ENCODE measurements at regions not wholly inside any gene's neighbourhood (a gene's known extent, or its start where the extent isn't known, plus 50 kb on each side); places are given as distances from the start of the nearest gene placed in this dataset.
"Not testable (repeated sequence)": the region's sequence is repeated elsewhere in the genome, so short reads cannot be mapped to it uniquely, and the experiment has no call there.

DNA sequence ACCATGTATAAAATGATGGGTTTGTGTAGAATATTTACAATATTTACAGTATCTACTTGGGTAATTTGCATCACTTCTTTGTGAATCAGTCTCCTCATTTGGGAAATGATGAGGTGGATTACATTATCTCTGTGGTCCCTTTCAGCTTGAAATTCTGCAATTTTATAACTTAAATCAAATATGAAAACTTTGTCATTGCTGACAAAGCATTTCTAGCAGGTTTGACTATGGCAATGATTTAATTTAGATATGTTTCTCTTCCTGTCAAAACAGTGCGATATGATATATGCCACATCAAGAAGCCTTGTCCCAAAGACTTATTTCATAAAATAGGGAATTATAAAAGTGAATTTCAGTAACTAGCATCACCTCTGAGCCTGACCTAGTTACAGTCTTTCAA, 315.8 kb upstream of the MEIS2 start:
- no peak for TF ChIP-seq CTCF (IDR thresholded peaks at IDR 0.05; ENCODE audit: low read depth, low read length, missing control alignments)

DNA sequence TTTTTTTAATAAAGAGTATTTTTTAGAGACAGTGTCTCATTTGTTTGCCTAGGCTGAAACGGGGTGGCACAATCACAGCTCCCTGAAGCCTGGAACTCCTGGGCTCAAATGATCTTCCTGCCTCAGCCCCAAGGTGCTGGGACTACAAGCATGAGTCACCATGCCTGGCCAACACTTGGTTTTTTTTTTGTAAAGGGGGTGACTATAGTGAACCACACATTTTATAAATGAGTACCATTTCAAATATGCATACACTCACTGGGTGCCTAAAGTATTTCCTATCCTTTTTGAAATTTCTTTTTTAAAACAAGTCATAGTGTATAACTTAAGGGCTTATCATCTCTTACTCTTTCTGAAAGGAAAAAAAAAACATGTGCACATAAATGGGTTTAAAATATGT, 325.2 kb upstream of the MEIS2 start:
- H3K4me3 ChIP-seq (ENCODE audit: low read depth, low read length) = no peak overlapping the region
- H3K27me3 ChIP-seq (replicated peaks) = no peaks in the 10 kb centered on the region
- no peaks in the 10 kb centered on the region for H3K36me3 ChIP-seq (replicated peaks)
- no peak for TF ChIP-seq CTCF (IDR thresholded peaks at IDR 0.05; ENCODE audit: low read depth, low read length, missing control alignments)
- no peak overlapping the region for H3K27ac ChIP-seq
- no peak for DNase-seq
- in situ Hi-C loops (cut with HindIII; ENCODE audit: low pct_ligation_motif_present, low sequenced_read_pairs) = no loop called here

More for the DNA sequence above, 315.8 kb upstream of the MEIS2 start:
- no peak overlapping the region for H3K4me3 ChIP-seq (ENCODE audit: low read depth, low read length)
- in situ Hi-C loops (cut with HindIII; ENCODE audit: low pct_ligation_motif_present, low sequenced_read_pairs) = no loop called here
- no peak for DNase-seq
- no peaks in the 10 kb centered on the region for H3K27me3 ChIP-seq (replicated peaks)
- no peak overlapping the region for H3K27ac ChIP-seq
- H3K36me3 ChIP-seq (replicated peaks) = no peaks in the 10 kb centered on the region

- H3K27me3 ChIP-seq (replicated peaks); DNase-seq; H3K27ac ChIP-seq; H3K4me3 ChIP-seq (ENCODE audit: low read depth, low read length); H3K36me3 ChIP-seq (replicated peaks); in situ Hi-C loops (cut with HindIII; ENCODE audit: low pct_ligation_motif_present, low sequenced_read_pairs): not testable (repeated sequence)
These were observed 327.0 kb upstream of the MEIS2 start for GRCh38 chr15:37427393-37427792.

GRCh38 chr15:37446921-37447320, 346.6 kb upstream of the MEIS2 start:
- Histone ChIP-seq H3K27me3 (replicated peaks) (no peaks in the 10 kb centered on the region), H3K4me3 (ENCODE audit: low read depth, low read length) (no peak overlapping the region), H3K27ac (no peak overlapping the region), H3K36me3 (replicated peaks) (no peaks in the 10 kb centered on the region)
- DNase-seq = no peak
- in situ Hi-C loops (cut with HindIII; ENCODE audit: low pct_ligation_motif_present, low sequenced_read_pairs) = no loop called here
- TF ChIP-seq CTCF (IDR thresholded peaks at IDR 0.05; ENCODE audit: low read depth, low read length, missing control alignments) = no peak

DNA sequence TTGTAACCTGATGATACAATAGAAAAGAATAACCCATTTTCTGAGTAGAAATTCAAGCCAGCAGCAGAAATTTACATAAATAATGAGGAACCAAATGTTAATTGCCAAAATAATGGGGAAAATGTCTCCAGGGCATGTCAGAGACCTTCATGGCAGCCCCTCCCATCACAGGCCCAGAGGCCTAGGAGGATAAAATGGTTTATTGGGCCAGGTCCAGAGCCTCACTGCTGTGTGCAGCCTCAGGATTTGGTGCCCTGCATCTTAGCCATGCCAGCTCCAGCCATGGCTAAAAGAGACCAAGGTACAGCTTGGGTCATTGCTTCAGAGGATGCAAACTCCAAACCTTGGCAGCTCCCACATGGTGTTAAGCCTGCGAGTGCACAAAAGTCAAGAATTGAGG, 352.1 kb upstream of the MEIS2 start:
- DNase-seq = no peak
- no peak for TF ChIP-seq CTCF (IDR thresholded peaks at IDR 0.05; ENCODE audit: low read depth, low read length, missing control alignments)
- H3K36me3 ChIP-seq (replicated peaks) = no peaks in the 10 kb centered on the region
- no peak overlapping the region for H3K4me3 ChIP-seq (ENCODE audit: low read depth, low read length)
- no peak overlapping the region for H3K27ac ChIP-seq
- H3K27me3 ChIP-seq (replicated peaks) = no peaks in the 10 kb centered on the region
- in situ Hi-C loops (cut with HindIII; ENCODE audit: low pct_ligation_motif_present, low sequenced_read_pairs) = no loop called here

DNA sequence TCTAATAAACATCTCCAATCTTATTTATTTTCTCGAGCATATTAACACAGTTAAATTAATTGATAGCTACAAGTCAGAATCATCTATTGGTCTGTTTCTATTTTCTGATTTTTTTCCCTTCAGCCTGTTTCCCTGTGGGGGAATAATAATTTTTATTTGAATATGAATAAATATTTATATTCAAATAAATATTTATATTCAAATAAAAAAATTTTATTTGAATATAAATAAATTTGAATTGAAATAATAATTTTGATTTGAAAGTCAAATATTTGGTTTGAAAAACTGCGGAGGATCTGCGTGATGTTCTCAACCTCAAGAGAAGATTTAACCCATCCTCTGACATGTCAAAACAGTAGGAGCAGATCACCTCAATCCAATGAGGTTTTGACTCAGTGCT, 380.1 kb upstream of the MEIS2 start:
- DNase-seq = no peak
- Histone ChIP-seq H3K27me3 (replicated peaks) (no peaks in the 10 kb centered on the region), H3K4me3 (ENCODE audit: low read depth, low read length) (no peak overlapping the region), H3K36me3 (replicated peaks) (no peaks in the 10 kb centered on the region), H3K27ac (no peak overlapping the region)
- TF ChIP-seq CTCF (IDR thresholded peaks at IDR 0.05; ENCODE audit: low read depth, low read length, missing control alignments) = no peak
- in situ Hi-C loops (cut with HindIII; ENCODE audit: low pct_ligation_motif_present, low sequenced_read_pairs) = no loop called here

Data from brain microvascular endothelial cell (primary cell).